ENCODE measurements at regions not wholly inside any gene's neighbourhood (a gene's known extent, or its start where the extent isn't known, plus 50 kb on each side); places are given as distances from the start of the nearest gene placed in this dataset.

- no peaks in the 10 kb centered on the region for H3K36me3 ChIP-seq
- no peak for TF ChIP-seq CTCF (IDR thresholded peaks at IDR 0.05)
- TF ChIP-seq EP300 (IDR thresholded peaks at IDR 0.05), result no peak
- TF ChIP-seq POLR2AphosphoS5 (IDR thresholded peaks at IDR 0.05), result no peak
- TF ChIP-seq POLR2A (IDR thresholded peaks at IDR 0.05), result no peak
- H3K27me3 ChIP-seq, result no peaks in the 10 kb centered on the region
- no peaks in the 10 kb centered on the region for H3K9me3 ChIP-seq
- H3K4me3 ChIP-seq, result no peak overlapping the region
- no peak overlapping the region for H3K27ac ChIP-seq
- WGBS, 2 donors, result 43 to 50% methylated on average over 1 of the region's 1 CpG
- no peaks in the 10 kb centered on the region for H3K4me1 ChIP-seq
- DNase-seq, result no peak
- no peak for ATAC-seq (ENCODE audit: low FRiP score in 2 of 2)
These were observed 286.1 kb upstream of the TBX22 start for GRCh38 chrX:79728421-79728820.

All from upper lobe of left lung (tissue), 6 donors.